MV-4-11 (cell line): ENCODE measurements at regions not wholly inside any gene's neighbourhood (a gene's known extent, or its start where the extent isn't known, plus 50 kb on each side); places are given as distances from the start of the nearest gene placed in this dataset.

ENCODE experiments used
- DNase-seq: peaks from one replicate; lab custom pipeline; 2025; lab: John Stamatoyannopoulos, UW

DNA sequence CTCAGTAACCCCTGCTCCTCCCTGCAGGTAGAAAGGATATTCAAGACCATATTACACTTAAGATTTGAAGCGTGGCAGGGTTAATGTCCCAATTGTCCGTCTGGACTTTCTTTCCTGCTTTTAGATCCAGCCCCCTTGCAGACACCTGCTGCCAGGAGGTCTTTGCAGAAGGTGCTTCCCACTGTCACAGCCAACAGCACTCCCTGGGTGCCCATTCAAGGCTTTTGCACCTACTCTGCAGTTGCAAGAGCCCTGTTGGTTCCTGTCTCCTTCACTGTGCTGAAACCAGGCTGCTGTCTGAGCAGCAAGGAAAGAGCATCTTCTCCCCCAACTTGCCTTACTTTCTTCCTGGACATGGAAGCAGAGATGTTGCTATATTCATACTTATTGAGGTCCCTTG is 1043.0 kb upstream of the POU3F3 start:
- no peak for DNase-seq

DNA sequence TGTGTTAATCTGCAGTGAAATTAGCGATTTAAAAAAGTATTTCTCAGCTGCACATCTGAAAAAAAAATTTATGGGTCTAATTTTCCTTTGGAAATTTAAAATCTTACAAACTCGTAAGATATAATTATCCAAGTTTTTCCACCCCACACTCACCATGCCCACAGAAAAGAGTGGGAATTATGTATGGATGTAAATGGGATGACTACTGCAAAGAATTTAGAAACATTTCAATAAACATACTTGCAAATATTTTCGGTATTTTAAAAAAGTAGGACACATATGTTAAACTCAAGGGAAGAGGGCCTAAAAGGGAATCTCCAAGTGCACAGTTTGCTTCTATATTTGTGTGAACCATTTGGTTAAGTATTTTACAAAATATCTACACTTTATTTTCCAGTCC is 1039.9 kb upstream of the POU3F3 start:
- DNase-seq: no peak

DNA sequence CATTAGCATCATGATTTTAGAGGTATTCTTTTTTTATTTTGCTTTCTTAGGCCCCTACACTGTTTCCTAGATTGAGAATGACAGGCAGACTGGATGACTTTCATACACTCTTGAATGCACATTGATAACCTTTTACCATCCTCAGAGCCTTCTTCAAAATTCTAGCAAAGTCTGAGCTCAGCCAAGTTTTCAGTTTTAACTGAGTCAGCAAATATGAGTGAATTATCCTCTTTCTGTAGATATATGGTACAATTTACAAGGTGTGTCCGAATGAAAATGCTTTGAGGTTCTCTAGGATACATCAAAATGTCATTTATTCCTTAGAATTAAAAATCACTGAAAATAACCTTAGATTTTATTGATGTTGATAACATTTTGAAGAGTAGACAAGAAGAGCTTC is 1038.2 kb upstream of the POU3F3 start:
- no peak for DNase-seq

DNA sequence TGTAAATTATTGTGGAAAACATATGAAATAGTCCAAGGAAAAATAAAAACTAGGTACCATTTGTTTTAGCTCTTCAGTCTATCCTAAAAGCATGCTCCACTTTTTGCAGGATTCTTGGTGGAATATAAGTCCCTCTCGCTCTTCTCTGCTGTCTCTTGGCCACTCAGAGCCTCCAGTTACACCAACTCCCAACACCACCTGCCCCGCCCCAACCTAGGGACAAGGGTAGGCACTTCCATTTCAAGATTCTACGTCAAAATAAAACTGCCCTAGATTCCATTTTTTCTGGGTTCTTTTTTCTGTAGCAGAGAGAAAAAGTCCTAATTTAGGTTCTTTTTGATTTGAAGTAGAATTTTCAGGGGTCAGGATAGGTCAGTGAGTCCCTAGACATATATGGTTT is 1036.2 kb upstream of the POU3F3 start:
- DNase-seq: no peak

DNA sequence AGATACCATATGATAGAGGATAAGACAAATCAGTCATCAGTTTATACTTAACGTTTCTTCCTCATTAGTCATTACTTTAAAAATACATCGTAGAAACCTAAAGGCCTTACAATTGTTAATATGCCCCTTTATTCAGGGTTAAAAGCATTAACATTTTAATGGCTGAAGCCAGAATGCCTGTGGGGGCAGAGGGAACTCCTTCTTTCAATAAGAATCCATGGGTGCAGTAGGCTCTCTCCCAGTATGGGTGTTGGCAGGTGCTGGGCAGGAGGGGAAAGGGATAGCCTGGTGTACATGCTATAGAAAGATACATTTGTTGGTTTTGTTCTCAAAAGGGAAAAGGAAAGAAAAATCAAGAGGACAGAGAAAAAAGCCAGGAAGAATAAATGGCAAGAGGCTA is 1035.7 kb upstream of the POU3F3 start:
- DNase-seq: no peak

DNA sequence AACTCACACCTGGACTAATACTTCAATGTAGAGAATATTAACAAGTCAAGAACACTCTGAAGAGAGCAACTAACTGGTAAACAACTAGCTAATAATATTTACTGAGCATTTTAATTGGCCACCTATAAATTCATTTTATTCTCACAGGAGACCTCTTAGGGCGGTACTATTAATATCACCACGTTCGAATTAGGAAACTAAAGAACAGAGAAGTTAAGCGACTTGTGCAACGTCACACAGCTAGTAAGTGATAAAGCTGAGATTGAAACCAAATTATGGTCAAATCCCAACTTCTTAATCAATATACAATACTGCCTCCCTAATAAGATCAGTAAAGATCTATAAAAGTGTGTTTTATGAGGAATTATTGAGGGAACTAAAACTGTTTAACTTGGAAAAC is 1034.3 kb upstream of the POU3F3 start:
- DNase-seq: no peak

DNA sequence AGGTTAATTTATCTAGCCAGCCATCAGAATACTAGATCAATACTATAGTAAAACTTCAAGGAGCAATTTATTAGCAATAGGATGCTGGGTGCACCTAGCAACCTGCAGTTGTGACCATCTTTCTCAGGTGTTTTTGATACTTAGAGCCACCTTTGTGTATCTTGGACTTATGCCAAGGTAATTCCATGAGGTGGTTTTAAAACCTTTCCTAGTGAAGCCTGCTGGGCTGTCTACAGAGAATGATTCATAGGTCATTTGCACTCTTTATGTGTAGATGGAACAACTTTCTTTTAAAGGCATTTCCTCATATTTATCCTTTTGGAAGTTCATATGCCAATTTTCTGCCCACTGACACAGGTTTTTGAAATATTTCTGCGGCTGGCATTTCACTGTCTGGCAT is 1030.1 kb upstream of the POU3F3 start:
- DNase-seq: no peak

DNA sequence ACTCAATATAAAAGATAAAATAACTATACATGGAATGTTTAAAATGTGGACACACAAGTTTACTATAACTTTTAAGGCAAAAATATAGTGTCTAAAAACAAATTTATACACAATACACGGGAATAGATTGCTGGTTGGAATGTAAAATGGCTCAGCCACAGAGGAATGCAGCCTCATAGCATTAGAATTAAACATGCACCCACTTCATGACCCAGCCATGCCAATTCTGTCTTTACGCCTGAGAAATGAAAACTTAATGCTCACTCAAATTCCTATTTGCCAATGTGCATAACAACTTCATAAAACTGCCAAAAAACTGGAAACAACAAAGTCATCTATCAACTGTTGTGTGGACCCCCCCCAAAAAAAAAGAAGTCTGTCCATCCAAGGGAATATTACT is 1006.6 kb upstream of the POU3F3 start:
- DNase-seq: no peak

DNA sequence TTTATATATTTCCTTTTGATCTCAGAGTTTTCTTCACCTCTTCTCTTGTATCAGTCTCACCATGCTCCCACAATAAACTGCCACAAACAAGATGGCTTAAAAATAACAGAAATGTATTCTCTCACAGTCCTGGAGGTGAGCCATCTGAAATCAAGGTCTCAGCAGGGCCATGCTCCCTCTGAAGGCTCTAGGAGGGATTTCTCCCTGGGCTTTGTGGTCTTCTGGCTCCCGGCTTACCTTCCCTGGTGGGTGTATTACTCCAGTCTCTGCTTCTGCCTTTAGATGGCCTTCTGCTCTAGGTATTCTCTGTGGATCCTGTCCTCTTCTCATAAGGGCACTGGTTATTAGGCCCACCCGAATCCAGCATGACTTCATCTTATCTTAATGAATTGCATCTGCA is 994.7 kb upstream of the POU3F3 start:
- no peak for DNase-seq

DNA sequence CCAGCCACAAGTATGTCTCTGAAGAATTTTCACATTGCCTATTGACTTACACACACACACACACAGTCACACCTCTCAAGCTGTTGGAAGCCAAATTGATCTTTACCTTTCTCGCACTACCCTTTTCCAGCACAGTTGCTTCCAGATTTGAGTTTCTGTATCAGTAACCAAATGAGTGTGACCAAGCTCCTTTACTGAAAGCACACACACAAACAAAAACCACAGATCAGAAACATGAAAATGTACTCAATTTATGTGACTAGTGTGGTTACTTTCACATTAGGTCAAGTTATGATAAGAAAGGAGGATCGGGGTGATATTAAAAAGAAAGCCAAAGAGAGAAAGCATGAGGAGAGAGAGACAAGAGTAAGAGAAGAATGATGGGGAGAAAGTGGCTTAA is 993.9 kb upstream of the POU3F3 start:
- DNase-seq: no peak

DNA sequence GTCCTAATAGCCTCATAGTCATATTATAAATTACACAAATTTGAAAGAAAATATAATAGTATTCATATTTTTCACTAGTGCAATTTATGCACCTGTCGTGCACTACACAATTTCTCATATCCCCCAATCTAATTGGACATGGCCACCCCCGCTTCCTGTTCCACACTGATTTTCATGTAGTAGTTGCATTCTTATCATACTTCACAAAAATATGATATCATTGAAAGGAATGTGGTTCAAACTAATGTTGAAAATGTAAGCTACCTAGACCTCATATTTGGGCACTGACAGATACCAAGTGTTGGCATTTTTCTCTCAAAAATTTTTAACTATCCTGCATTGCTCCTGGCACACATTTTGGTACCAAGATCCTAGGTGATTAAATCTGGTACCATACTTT is 985.5 kb upstream of the POU3F3 start:
- no peak for DNase-seq

DNA sequence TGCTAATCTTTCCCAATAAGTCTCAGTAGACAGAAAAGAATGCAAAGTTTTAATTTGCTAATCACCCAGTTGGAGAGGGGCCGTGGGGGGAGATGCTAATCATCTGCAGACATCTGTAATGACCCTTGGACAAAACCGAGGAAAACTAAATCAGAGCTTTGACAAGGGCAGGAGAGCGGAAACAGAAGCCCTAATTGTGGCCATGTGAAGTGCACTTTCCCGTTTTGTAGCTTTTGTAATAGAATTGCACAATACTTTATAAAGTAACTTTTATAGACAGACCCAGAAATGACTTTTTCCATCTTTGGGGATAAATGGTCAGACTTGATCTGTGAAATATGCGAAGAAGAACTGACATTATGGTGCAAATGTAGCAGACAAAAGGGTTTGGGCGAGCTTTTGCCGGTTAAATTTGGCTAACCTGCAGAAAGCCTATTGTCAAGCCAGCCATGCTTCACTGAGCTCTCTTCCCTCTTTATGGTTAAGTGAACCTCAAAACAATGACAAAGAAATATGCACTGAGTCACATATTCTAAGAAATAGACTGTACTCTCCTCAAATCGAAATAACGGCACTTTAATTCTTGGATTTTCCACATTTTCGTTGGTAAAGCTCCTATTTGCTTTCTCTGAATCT is 980.1 kb upstream of the POU3F3 start:
- DNase-seq: no peak

DNA sequence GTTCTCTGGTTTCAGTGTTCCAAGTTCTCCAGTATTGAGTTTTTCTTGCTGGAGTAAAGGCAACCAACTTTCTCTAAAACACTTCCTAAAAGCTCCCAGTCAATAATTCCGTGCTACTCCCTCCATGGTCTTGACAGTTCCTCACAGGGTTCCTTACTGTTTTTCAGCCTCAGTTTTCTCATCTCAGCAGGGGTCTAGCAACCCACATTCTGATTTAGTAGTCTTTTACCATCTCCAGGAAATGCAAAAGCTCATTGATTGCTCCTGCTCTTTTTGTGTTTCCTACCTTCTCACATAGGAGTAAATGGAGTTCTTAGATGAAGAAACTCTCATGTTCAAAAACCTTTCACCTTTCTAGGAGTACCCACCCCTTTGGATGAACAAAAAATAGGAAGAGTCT is 978.8 kb upstream of the POU3F3 start:
- no peak for DNase-seq

DNA sequence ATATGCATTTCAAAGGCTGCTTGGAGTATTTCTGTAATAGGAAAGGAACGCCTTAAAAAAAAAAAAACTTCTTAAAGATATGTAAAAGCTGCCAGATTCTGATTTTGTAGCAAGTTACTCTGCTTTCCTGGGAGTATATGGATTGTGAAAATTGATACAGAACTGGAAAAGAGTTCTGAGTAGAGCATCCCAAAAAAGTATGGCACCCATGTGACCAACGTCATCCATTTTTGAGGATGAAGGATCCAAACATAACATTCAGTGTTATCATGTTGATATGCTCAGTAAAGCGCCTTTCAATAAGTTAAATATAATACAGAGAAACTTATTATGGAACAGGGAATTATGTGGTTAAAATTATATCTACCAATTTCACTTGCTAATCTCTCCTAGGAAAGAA is 978.4 kb upstream of the POU3F3 start:
- no peak for DNase-seq

DNA sequence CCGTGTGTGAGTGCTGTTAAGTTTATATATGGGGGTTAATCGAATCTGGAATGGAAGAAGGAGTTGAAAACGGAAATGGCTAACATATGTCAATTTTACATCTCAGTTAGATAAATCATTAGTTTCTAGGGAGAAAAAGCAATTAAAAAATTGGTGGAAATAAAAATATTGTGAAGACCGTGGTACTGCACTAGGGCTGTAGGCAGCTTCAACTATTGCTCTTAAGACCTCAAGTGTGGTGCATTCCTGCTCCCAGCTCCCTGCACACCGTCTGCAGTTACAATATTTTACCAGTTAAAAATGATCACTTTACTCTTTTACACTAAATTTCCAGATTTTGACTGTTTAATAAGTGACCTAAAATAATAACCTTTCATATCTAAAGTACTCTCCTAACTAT is 977.3 kb upstream of the POU3F3 start:
- DNase-seq: no peak

DNA sequence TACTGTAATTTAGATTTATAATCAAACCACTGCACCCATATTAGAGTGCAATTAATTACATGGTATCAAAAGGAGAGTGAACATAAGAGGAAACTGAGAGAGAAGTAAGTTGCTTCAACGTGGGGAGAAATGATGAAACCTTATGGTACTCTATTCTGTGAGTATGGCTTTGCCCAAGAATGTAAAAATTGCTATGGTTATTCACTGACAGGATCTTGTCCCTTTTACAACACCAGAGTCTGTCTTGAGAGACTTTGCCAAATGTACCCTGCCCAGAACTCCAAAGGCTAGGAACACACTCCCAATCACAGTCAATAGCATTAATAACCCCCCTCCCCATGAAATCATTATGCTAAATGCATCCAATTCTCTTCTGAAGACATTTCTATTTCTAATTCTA is 974.8 kb upstream of the POU3F3 start:
- no peak for DNase-seq

DNA sequence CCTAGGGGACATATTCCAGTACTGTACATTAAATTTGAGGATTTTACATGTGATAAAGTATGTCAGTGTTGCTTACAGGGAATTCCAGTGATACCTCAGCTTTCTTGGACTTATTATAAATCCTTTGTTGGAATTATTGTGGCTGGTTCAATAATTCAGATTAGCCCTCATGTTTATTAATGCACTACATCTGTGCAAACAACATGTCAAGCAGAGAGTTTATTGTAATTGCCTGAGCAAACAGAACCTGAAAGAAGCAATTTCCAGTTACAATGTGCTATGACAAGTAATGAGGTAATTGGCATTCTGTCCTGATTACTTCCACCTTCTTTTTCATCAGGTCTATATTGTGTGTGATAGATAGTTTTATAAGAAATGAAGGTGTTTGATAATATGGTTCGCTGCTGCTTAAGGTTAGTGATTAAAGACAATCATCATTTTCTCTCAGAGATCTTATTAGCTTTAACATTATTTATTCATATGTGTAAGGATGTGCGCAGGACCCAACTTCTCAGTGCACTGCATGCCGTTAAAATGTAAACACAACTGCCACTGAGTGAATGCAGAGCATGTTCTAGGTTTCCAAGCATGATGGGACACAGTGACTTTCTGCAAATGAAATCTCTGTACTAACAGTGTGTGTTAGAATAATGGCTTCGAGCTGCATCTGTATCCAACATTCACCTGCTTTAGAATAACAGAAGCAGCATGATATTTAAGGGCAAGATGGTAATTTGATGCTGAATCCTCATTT is 973.7 kb upstream of the POU3F3 start:
- DNase-seq: no peak

DNA sequence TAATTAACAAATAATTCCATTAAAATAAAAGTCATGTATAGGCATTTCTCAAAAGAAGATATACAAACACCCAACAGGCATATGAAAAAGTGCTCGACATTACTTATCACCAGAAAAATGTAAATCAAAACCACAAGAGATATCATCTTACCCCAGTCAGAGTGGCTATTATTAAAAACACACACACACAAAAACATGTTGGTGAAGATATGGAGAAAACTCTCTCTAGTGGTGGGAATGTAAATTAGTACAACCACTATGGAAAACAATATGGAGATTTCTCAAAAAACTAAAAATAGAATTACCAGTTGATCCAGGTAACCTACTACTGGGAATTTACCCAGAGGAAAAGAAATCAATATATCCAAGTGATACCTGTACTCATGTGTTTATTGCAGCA is 966.3 kb upstream of the POU3F3 start:
- no peak for DNase-seq

DNA sequence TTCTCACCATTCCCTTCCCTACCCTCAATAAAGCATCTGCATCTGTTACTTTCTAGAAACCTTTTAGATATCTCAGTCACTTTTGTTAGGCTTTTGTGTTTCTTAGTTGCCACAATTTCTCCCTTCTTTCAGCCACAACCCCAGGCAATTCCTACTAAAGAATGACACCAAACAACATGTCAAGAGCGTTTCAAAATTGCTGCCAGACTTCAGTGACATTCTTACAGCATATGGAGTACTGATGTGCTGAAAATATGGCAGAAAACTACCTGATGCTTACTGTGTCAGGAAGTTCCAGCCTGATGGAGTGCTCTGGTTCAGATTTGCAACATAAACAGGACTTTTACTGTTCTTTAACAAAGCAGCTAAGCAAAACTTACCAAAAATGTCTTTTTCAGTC is 957.7 kb upstream of the POU3F3 start:
- DNase-seq: no peak

DNA sequence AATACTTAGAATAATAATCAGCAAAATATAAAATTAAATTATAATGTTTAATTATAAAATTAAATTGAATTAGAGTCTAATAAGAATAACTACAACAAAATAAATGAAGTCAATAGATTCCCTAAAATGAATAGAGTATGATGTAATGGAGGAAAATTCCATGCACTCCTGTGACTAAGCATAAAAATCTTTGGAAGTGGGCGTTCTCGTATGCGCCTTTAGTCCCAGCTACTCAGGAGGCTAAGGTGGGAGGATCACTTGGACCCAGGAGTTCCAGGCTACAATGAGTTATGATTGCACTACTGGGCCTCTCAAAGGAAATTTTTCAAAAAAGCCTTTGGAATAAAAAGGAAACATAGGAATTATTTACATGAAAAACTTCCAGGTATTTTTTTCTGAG is 955.4 kb upstream of the POU3F3 start:
- DNase-seq: no peak

DNA sequence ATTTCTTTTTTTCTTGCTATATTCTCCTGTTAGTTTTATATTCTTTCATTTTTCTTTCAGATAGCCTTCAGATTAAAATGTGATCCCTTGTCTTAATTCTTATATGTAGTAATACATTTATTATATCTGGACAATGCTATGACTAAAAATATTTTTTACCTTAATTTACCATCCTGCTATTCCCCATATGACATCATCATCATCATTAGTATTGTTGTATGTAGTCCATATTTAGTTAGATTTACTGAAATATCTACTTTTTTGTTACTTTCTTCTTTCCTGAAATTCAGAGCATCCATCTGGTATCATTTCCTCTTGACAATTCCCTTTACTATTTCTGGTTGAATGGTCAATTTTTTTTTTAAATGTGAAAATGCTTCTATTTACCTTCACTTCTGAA is 951.6 kb upstream of the POU3F3 start:
- DNase-seq: no peak

DNA sequence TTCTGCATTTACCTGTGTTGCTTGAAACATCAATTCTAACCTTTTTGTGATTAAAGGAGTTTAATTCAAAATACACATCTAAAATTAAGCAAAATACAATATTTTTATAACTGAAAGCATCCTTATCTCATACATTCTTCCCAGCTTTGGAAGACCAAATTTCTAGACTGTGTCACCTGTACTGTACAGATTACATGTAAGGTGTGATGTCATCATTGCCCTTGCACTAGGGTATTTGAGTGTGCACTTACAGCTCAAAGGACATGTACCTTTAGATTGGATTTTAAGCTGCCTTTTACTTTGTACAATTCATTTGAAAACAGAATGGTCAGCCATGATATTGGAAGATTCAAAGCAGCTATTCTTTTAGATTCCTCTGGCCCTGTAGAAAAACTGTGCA is 932.8 kb upstream of the POU3F3 start:
- DNase-seq: no peak

DNA sequence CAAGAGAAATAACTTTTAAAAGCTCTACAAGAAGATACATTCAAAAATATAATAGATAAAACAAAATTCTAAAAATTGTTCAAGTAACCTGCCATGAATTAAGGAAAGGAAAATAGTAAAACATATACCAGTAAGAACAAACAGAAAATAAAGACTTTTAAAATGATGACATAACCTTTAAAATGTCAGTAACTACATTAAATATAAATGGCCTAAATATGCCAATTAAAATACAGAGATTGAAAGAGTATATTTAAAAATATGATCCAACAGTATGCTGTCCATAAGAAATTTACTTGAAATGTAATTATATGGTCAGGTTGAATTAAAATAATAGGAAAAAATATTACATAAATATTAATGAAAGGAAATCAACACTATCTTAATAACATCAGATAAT is 911.7 kb upstream of the POU3F3 start:
- no peak for DNase-seq

DNA sequence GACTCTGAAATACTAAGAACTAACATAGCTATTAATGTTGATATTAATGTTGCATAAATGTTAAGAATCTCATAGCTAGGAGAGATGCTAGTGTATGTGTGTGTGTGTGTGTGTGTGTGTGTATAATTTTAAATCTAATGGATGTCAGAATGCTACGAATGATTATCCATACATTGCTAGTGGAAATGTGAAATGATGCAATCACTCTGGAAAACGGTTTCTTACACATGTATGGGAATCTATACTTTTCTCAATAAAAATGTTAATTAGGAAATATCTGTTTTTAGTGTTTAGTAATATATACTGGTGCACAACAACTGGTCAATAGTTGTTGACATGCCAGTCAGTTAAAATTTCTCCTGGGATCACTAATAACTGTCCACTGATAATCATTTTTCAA is 908.8 kb upstream of the POU3F3 start:
- no peak for DNase-seq
